SH-SY5Y (cell line): ENCODE measurements at regions not wholly inside any gene's neighbourhood (a gene's known extent, or its start where the extent isn't known, plus 50 kb on each side); places are given as distances from the start of the nearest gene placed in this dataset.

Source experiments
- GATA2 ChIP-seq: IDR thresholded peaks from 2 replicates; pipeline ENCODE4 v1.6.1; 2011; ENCODE audit warnings: mild to moderate bottlenecking, low read depth, low read length
- GATA3 ChIP-seq: IDR thresholded peaks from 2 replicates; pipeline ENCODE4 v1.6.1; 2011; ENCODE audit warnings: low read depth, mild to moderate bottlenecking, low read length, moderate library complexity

GRCh38 chr20:55172310-55173002 is 697.1 kb downstream of the DOK5 start:
- no peak for TF ChIP-seq GATA3
- no peak for TF ChIP-seq GATA2

- TF ChIP-seq GATA3 (no peak), GATA2 (no peak)
These were observed 690.7 kb downstream of the DOK5 start for GRCh38 chr20:55166063-55166462.

- TF ChIP-seq GATA3 (no peak), GATA2 (no peak)
These were observed 685.6 kb downstream of the DOK5 start for GRCh38 chr20:55160996-55161395.

- TF ChIP-seq GATA3 (no peak), GATA2 (no peak)
These were observed 684.6 kb downstream of the DOK5 start for GRCh38 chr20:55160037-55160436.

- TF ChIP-seq GATA2 (no peak), GATA3 (no peak)
These were observed 683.8 kb downstream of the DOK5 start for GRCh38 chr20:55159230-55159629.

GRCh38 chr20:55158446-55158845 is 683.1 kb downstream of the DOK5 start:
- TF ChIP-seq GATA3 (no peak), GATA2 (no peak)

GRCh38 chr20:55155360-55155759 is 680.0 kb downstream of the DOK5 start:
- TF ChIP-seq GATA2 (no peak), GATA3 (no peak)

- TF ChIP-seq GATA2 (no peak), GATA3 (no peak)
These were observed 677.7 kb downstream of the DOK5 start for GRCh38 chr20:55153001-55153645.

GRCh38 chr20:55151171-55151570 is 675.8 kb downstream of the DOK5 start:
- TF ChIP-seq GATA3 (no peak), GATA2 (no peak)

- TF ChIP-seq GATA2, result no peak
- TF ChIP-seq GATA3, result no peak
These were observed 668.2 kb downstream of the DOK5 start for GRCh38 chr20:55143601-55144000.

GRCh38 chr20:55142932-55143331 is 667.5 kb downstream of the DOK5 start:
- TF ChIP-seq GATA3, result no peak
- TF ChIP-seq GATA2, result no peak

- no peak for TF ChIP-seq GATA3
- no peak for TF ChIP-seq GATA2
These were observed 665.2 kb downstream of the DOK5 start for GRCh38 chr20:55140631-55141030.

GRCh38 chr20:55139173-55139765 is 663.9 kb downstream of the DOK5 start:
- TF ChIP-seq GATA3 (no peak), GATA2 (no peak)

- TF ChIP-seq GATA2 (no peak), GATA3 (no peak)
These were observed 660.5 kb downstream of the DOK5 start for GRCh38 chr20:55135923-55136322.

GRCh38 chr20:55132523-55132922 is 657.1 kb downstream of the DOK5 start:
- TF ChIP-seq GATA3 (no peak), GATA2 (no peak)

- TF ChIP-seq GATA3 (no peak), GATA2 (no peak)
These were observed 641.2 kb downstream of the DOK5 start for GRCh38 chr20:55116598-55116997.
